HCT116 (cell line): ENCODE measurements at regions not wholly inside any gene's neighbourhood (a gene's known extent, or its start where the extent isn't known, plus 50 kb on each side); places are given as distances from the start of the nearest gene placed in this dataset.

ENCODE experiments used
- ATAC-seq: fragments of 200-7000 bp; cut with Tn5 transposase; 2 replicates; pipeline ENCODE4 v1.9.1; 2020; ENCODE audit warnings: mild to moderate bottlenecking, moderate library complexity
- BruUV-seq: library from RNA; stranded (reverse); fragments of 400-500 nt; replicated peaks from 2 replicates; lab custom pipeline; 2021; lab: Mats Ljungman, UMichigan
- CTCF ChIA-PET: fragments of 300-600 bp; sonication (Branson Sonifier 250); formaldehyde crosslinking; loops from one replicate; lab custom pipeline; 2021; ENCODE audit warnings: antibody characterized with exemption; lab: Charles Lee
- POLR2A ChIA-PET: fragments of 300-600, 350-600 bp; sonication (Branson Sonifier 250); formaldehyde crosslinking; loops from one replicate; lab custom pipeline; 2021; ENCODE audit warnings: antibody characterized with exemption; lab: Charles Lee
- RAD21 ChIA-PET, 2 experiments: fragments of 300-600 bp; sonication (Branson Sonifier 250); formaldehyde crosslinking; loops; one replicate each; lab custom pipeline; 2023; ENCODE audit warnings: low total read pairs in 2 of 2; ENCODE audit not compliant: uncharacterized antibody in 2 of 2, unreplicated experiment in 2 of 2, low non-redundant PET in 1 of 2; lab: Charles Lee
- DNase-seq: peaks from one replicate; pipeline ENCODE4 v3.0.0-alpha.2; 2010; ENCODE audit warnings: low read depth, low spot score
- H2AFZ ChIP-seq: fragments of 200-600 bp; shearing (Covaris generic), sonication (generic); 2 replicates; pipeline ENCODE4 v1.6.1; 2017; ENCODE audit warnings: low read depth, mixed run types, mixed read lengths, antibody characterized with exemption, low read length; ENCODE audit not compliant: poor library complexity, severe bottlenecking
- H3K27ac ChIP-seq: 2 replicates; pipeline ENCODE4 v1.5.1; 2012; ENCODE audit warnings: low read depth, low read length
- H3K27me3 ChIP-seq: fragments of 200-600 bp; sonication (generic); 2 replicates; pipeline ENCODE4 v1.6.1; 2016; ENCODE audit warnings: mixed run types, low read length, mixed read lengths; ENCODE audit not compliant: insufficient read depth
- H3K36me3 ChIP-seq, 2 experiments: fragments of 200-500 bp in 1 of 2; fragments of 200-600 bp in 1 of 2; sonication (Bioruptor generic) in 1 of 2; sonication (generic) in 1 of 2; 2 replicates each; pipeline versions ENCODE4 v1.5.1 to v1.6.1; 2014 to 2016; ENCODE audit warnings: low read length in 2 of 2, inconsistent platforms in 1 of 2, mixed read lengths in 1 of 2, mixed run types in 1 of 2; ENCODE audit not compliant: insufficient read depth in 2 of 2, control insufficient read depth in 1 of 2
- H3K4me1 ChIP-seq, 2 experiments: fragments of 200-600 bp in 1 of 2; sonication (generic) in 1 of 2; 2 replicates each; pipeline versions ENCODE4 v1.5.1 to v1.6.1; 2012 to 2017; ENCODE audit warnings: low read length in 2 of 2, inconsistent platforms in 1 of 2, mild to moderate bottlenecking in 1 of 2, mixed read lengths in 1 of 2, mixed run types in 1 of 2, moderate library complexity in 1 of 2; ENCODE audit not compliant: insufficient read depth in 2 of 2, control insufficient read depth in 1 of 2
- H3K4me2 ChIP-seq: fragments of 200-600 bp; sonication (generic); 2 replicates; pipeline ENCODE4 v1.6.1; 2017; ENCODE audit warnings: mixed run types, low read length, mixed read lengths
- H3K4me3 ChIP-seq, 2 experiments: fragments of 200-600 bp in 1 of 2; sonication (generic) in 1 of 2; replicated peaks in 1 of 2; 2 replicates each; pipeline ENCODE4 v1.5.1; 2011 to 2016; ENCODE audit warnings: low read length in 2 of 2, control low read depth in 1 of 2, low read depth in 1 of 2, mild to moderate bottlenecking in 1 of 2, mixed read lengths in 1 of 2, mixed run types in 1 of 2
- H3K79me2 ChIP-seq: fragments of 200-600 bp; sonication (generic); 2 replicates; pipeline ENCODE4 v1.6.1; 2017; ENCODE audit warnings: mild to moderate bottlenecking, mixed run types, low read length, moderate library complexity, mixed read lengths; ENCODE audit not compliant: insufficient read depth
- H3K9ac ChIP-seq: fragments of 200-600 bp; sonication (generic); 2 replicates; pipeline ENCODE4 v1.6.1; 2016; ENCODE audit warnings: low read length, mixed read lengths
- H3K9me2 ChIP-seq: fragments of 200-600 bp; sonication (generic), shearing (Covaris generic); 2 replicates; pipeline ENCODE4 v1.6.1; 2017; ENCODE audit warnings: mixed run types, mild to moderate bottlenecking, moderate library complexity; ENCODE audit not compliant: insufficient read depth
- H3K9me3 ChIP-seq, 2 experiments: fragments of 200-500 bp in 1 of 2; fragments of 200-600 bp in 1 of 2; sonication (Bioruptor generic) in 1 of 2; sonication (generic) in 1 of 2; 2 replicates each; pipeline ENCODE4 v1.6.1; 2014 to 2017; ENCODE audit warnings: low read length in 2 of 2, mixed read lengths in 2 of 2, inconsistent platforms in 1 of 2, low read depth in 1 of 2, mild to moderate bottlenecking in 1 of 2, mixed run types in 1 of 2, moderate library complexity in 1 of 2; ENCODE audit not compliant: control insufficient read depth in 1 of 2, insufficient read depth in 1 of 2
- H4K20me1 ChIP-seq: fragments of 200-600 bp; sonication (generic), shearing (Covaris generic); 2 replicates; pipeline ENCODE4 v1.6.1; 2017; ENCODE audit warnings: mixed run types, mild to moderate bottlenecking, moderate library complexity; ENCODE audit not compliant: insufficient read depth
- CBX3 ChIP-seq: IDR thresholded peaks from 2 replicates; pipeline ENCODE4 v1.6.1; 2012; ENCODE audit warnings: low read depth
- EGR1 ChIP-seq: IDR thresholded peaks from 2 replicates; pipeline ENCODE4 v1.6.1; 2012; ENCODE audit warnings: low read depth
- ELF1 ChIP-seq: IDR thresholded peaks from 2 replicates; pipeline ENCODE4 v1.6.1; 2012; ENCODE audit warnings: low read depth, borderline replicate concordance
- EZH2 ChIP-seq: fragments of 200-600 bp; sonication (generic); IDR thresholded peaks from 2 replicates; pipeline ENCODE4 v1.6.1; 2017; ENCODE audit warnings: antibody characterized with exemption, mixed run types
- EZH2phosphoT487 ChIP-seq: fragments of 200-600 bp; IDR thresholded peaks from 2 replicates; pipeline ENCODE4 v1.6.1; 2018; ENCODE audit warnings: antibody characterized with exemption, borderline replicate concordance
- JUND ChIP-seq: IDR thresholded peaks from 2 replicates; pipeline ENCODE4 v1.6.1; 2012
- RAD21 ChIP-seq: IDR thresholded peaks from 2 replicates; pipeline ENCODE4 v1.6.1; 2012; ENCODE audit warnings: low read depth, mild to moderate bottlenecking
- REST ChIP-seq: IDR thresholded peaks from 2 replicates; pipeline ENCODE4 v1.6.1; 2012; ENCODE audit warnings: low read depth
- SP1 ChIP-seq: IDR thresholded peaks from 2 replicates; pipeline ENCODE4 v1.6.1; 2012; ENCODE audit warnings: low read depth
- YY1 ChIP-seq: IDR thresholded peaks from 2 replicates; pipeline ENCODE4 v1.6.1; 2011; ENCODE audit warnings: low read length, low read depth, moderate library complexity, mild to moderate bottlenecking; ENCODE audit not compliant: insufficient replicate concordance; ENCODE audit errors: extremely low read depth
- ZBTB33 ChIP-seq: IDR thresholded peaks from 2 replicates; pipeline ENCODE4 v1.6.1; 2011; ENCODE audit warnings: mild to moderate bottlenecking, low read length, moderate library complexity; ENCODE audit not compliant: insufficient replicate concordance; ENCODE audit errors: extremely low read depth
- ZFX ChIP-seq: fragments of 450-650 bp; IDR thresholded peaks from 2 replicates; pipeline ENCODE4 v1.6.1; 2017
- intact Hi-C: fragments of 100-400 bp; cut with micrococcal nuclease; formaldehyde crosslinking; loops from 2 replicates; pipeline ENCODE4 v1.10.0; 2022

- no peak for TF ChIP-seq ZFX
- TF ChIP-seq SP1 = no peak
- no peak for TF ChIP-seq JUND
- TF ChIP-seq EZH2 = no peak
- TF ChIP-seq CBX3 = no peak
- no peak for TF ChIP-seq ZBTB33
- no peak for TF ChIP-seq EZH2phosphoT487
- no peak for TF ChIP-seq REST
- TF ChIP-seq EGR1 = no peak
- TF ChIP-seq ELF1 = no peak
- no peak for TF ChIP-seq YY1
- no peak for TF ChIP-seq RAD21
- CTCF ChIA-PET = no interaction called here
- no peak for DNase-seq
- Histone ChIP-seq H3K9me2 (no peaks in the 10 kb centered on the region), H3K9me3 (no peaks in the 10 kb centered on the region), H3K4me1 (no peaks in the 10 kb centered on the region), H3K9ac (no peak overlapping the region), H3K36me3 (no peaks in the 10 kb centered on the region), H3K4me2 (no peak overlapping the region), H3K4me3 (no peak overlapping the region), H3K27ac (no peak overlapping the region), H4K20me1 (no peaks in the 10 kb centered on the region), H3K79me2 (no peaks in the 10 kb centered on the region), H2AFZ (no peak overlapping the region), H3K27me3 (peaks cover 5% of the 10 kb centered on the region; the same call in 1 of the 2 replicates)
- no TSS peak for BruUV-seq
- intact Hi-C loops = no loop called here
- RAD21 ChIA-PET = no interaction called here
- POLR2A ChIA-PET = no interaction called here
- ATAC-seq = no peak
Measured at GRCh38 chr6:44730771-44731391, 343.4 kb downstream of the CDC5L start.
